RKO (cell line): ENCODE measurements at regions not wholly inside any gene's neighbourhood (a gene's known extent, or its start where the extent isn't known, plus 50 kb on each side); places are given as distances from the start of the nearest gene placed in this dataset.
"Not testable (repeated sequence)": the region's sequence is repeated elsewhere in the genome, so short reads cannot be mapped to it uniquely, and the experiment has no call there.

Experiments used
- DNase-seq: peaks from one replicate; pipeline ENCODE4 v3.0.0-alpha.2; 2016; ENCODE audit warnings: low spot score

DNA sequence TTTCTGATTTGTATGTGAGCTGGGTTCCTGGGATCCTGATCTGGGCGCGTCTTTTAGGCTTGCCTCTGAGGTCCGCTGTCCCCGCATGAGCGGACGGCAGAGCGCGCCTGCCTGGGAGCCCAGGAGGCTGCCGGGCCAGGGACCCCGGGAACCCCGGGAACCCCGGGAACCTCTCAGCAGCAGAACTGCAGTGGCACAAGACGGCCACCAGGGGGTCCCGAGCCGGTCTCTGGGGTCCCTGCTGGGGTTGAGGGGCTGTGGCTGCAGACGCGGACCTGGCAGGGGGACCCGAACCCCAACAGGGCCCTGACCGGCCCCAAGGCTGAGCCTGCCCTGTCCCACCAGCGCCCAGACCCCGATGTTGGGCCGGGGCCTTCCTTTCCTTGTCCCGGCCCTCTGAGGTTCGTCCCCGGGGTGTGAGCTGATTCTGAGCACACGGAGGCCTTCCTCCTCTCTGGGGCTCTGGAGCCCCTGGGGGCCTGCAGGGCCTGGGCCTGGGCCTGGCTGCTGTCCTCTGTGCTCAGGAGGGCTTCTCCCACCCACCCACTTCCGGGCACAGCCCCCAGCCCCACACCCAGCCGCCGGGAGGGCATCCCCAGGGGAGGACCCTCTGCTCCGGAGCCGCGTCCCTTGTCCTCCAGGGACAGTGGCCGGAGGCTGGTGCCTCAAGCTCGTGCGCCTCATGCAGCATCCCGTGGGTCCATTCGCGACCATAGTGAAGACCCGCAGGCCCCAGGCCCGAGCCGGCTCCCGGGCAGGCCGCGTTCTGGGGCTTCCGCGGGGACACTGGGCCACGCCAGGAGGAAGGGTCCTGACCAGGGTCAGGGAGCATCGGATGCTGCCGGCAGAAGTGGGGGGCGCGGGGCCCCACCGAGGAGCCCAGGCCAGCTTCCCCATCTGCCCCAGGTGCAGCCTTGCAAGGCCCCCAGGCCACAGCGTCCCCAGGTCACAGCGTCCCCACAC, 152.9 kb downstream of the TMEM121 start:
- not testable (repeated sequence) for DNase-seq

DNA sequence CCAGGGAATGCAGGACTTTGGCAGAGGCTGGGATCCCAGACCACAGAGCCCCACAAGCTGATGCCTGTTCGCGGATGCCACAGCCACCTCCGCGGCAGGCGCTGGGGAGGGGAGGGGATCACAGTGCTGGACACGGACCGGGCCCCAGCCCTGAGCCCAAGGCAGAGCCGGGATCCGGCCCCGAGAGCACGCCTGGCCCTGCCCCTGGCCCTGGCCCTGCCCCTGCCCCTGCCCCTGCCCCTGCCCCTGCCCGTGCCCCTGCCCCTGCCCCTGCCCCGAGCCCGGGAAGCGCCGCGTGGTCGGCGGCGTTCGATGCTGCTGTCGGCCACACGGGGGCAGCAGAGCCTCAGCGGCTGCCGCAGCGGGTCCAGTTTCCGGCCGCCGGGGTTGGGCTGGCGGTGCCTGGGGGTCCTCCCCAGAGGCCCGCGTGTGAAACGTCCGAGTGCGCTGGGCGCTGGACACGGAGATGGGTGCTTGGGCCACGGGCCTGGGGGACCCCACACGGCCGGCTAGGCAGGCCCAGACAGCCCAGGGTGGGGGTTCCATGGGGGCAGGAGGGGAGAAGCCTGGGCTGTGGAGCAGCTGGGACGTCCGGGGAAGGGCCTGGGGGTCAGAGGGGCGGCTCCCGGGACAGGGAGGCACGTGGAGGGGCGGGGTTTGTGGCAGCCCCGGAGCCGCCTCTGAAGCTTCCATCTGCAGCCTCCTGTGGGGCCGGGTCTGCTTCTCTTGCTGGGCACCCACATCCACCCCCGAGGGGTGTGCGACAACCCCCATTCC, 153.8 kb downstream of the TMEM121 start:
- not testable (repeated sequence) for DNase-seq

DNA sequence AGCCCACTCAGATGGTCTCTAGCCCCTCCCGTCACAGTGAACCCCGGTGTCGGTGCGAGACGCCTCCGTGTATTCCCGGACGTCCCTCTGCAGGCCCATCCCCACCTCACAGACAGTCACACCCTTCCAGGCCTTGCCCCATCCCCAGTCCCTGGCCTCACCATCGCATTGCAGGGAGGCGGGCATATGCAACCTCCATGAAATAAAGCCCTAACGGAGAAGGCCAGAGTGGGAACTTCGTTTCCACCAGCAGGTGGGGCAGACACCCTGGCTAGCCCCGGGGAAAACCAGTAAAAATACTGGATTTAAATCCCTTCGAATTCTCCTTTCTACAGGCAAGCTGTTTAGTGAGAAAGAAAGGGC, 154.3 kb downstream of the TMEM121 start:
- DNase-seq = not testable (repeated sequence)

DNA sequence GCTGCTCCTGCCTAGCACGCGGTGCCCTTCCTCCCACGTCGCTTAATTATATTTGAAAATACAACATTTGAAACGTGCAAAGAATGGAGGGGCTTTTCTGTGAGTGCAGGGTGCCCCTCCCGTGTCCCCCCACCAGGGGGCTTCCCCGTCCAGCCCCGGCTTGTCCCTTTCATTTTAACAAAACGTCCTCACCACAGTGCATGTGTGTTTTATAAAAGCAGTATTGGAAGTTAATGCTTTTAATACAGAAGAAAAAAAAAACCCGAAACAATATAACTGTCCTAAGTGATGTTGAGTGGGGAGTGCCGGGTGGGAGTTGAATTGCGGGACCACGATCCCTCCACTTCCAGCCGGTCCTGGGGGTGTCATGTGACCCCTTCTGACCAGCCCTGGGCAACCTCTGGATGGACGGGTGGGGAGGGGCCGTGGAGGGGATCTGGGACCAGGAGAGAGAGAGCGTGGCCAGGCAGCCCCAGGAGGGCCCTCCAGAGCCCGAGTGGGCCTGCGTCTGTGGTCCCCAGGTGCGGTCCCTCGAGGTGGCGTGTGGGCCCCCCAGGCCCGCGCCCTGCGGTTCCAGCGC, 155.3 kb downstream of the TMEM121 start:
- not testable (repeated sequence) for DNase-seq

DNA sequence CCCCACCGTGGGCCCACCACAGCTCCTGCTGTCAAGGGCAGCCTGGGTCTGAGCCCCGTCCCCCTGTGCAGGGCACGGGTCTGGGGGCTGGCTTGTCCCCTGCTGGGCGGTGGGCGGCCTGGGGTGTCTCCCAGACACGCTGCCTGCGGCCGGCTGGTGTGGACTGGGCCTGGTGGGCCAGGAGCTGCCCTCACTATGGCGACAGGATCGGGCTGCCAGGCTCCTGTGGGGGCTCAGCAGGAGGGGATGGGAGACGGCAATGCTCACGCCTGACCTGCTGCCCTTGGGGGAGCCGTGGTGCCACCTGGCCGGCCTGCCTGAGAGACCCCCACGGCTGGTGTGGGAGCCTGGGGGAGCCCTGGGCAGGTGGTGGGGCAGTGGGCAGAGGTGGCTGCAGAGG, 156.1 kb downstream of the TMEM121 start:
- not testable (repeated sequence) for DNase-seq

DNA sequence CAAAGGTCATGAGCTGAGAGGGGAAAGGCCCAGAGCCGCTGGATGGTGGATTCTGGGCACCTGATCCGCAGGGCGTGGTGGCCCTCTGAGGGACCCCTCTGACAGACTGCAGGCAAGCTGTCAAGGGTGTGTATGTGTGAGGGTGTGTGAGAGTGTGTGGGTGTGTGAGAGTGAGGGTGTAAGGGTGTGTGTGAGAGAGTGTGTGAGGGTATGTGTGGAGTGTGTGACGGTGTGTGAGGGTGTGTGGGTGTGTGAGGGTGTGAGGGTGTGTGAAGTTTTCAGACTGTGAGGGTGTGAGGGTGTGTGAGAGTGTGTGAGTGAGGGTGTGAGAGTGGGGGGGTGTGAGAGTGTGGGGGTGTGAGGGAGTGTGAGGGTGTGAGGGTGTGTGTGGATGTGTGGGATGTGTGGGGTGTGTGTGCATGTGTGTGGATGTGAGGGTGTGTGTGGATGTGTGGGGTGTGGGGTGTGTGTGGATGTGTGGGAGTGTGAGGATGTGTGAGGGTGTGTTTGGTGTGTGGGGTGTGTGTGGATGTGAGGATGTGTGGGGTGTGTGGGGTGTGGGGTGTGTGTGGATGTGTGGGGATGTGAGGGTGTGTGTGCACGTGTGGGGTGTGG, 156.7 kb downstream of the TMEM121 start:
- DNase-seq = no peak

DNA sequence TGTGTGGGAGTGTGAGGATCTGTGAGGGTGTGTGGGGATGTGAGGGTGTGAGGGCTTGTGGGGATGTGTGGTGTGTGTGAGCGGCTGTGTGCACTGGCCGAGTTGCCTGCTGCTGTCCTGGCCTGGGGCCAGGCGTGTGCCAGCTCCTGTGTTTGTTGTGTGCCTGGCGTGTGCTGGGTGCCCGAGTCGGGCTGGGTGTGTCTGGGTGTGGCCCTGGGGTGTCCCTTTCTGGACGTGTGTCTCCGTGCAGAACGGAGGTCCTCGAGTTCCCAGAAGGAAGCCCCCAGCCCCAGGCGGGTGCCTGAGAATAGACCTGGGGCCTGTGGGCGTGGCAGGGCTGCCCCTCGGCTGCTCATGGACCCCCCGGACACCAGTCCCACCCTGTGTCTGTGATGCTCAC, 157.7 kb downstream of the TMEM121 start:
- DNase-seq = not testable (repeated sequence)

DNA sequence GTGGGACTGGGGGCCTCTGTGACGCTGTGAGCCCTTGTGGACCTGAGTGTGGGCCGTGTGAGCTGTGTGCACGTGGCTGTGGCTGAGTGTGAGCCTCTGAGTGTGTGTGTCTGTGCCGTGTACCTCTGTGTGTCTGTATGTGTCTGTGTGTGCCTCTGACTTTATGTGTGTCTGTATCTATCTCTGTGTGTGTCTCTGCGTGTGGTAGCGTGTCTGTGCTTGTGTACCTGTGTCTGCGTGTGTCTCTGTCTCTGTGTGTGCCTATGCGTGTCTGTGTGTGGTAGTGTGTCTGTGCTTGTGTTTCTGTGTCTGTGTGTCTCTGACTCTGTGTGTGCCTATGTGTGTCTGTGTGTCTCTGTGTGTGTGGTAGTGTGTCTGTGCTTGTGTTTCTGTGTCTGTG, 158.2 kb downstream of the TMEM121 start:
- DNase-seq = not testable (repeated sequence)

DNA sequence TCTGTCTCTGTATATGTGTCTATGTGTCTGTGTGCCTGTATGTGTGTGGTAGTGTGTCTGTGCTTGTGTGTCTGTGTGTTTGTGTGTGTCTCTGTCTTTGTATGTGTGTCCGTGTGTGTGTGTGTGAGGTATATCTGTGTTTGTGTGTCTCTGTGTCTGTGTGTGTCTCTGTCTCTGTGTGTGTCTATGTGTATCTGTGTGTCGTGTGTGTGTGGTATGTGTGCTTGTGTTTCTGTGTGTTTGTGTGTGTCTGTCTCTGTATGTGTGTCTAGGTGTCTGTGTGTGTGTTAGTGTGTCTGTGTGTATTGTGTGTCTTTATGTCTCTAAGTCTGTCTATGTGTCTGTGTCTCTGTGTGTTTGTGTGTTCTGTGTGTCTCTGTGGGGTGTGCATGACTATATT, 158.6 kb downstream of the TMEM121 start:
- no peak for DNase-seq

DNA sequence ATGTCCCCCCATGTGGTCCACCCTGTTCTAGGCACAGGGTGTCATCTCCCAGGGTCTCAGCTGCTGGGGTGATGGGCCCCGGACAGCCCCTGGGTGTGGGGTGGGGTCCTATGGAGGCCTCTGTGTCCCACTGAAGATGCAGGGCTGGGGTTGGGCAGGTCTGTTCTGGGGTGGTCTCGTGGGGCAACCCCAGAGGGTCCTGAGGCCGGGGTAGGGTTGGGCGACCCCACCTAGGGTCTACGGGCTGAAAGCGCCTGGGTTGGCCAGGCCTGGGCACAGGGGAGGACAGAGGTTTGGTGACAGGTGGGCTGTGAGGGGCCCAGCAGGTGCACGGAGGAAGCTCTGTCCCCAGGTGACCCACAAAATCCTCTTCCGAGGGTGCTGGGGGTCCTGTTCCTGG, 159.2 kb downstream of the TMEM121 start:
- DNase-seq = not testable (repeated sequence)

DNA sequence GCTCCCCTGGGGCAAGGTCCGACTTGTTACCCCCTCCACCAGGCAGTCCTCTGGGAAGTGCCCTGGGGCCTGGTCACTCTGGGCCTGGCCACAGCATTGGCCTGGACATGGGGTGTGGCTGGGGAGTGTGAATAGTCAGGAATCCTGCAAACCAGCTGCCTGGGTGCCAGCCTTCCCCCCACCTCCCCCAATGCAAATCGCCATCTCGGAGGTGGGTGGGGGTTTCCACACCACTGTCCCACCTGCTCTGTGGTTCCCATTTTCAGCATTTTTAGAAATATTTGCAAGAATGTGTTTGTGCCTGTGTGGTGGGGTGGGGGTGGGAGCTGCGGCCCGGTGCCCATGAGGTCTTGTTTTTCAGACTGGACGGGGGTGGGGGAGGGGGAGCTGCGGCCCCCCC, 159.7 kb downstream of the TMEM121 start:
- DNase-seq = not testable (repeated sequence)

DNA sequence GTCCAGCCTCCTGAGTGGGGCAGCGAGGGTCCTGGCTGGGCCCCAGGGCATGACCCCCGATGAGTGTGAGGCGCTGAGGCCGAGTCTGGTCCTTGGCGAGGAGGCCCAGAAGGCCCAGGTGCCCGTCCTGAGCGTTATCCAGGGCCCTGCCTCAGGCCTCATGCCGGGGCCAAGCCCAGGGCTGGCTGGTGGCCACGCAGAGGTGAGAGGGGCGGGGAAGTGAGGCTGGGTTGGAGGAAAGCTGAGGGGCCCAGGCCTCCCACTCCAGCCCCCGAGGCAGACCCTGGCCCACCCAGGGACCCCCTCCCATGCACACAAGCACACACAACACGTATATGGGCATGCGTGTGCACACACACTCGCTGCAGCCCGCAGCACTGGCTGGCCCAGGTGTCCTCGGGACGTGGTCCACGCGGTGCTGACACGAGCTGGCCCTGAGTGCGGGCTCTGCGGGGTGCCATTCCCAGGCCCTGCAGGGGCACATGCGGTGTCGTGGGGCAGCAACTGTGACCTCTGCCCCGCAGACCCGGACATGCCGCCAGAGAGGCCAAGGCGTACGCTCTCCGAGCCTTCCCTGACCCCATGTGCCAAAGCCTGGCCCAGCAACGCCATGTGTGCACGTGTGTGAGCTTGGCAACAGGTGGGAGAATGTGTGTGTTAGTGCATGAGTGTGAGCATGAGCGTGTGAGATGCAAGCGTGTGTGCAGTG, 160.2 kb downstream of the TMEM121 start:
- not testable (repeated sequence) for DNase-seq

DNA sequence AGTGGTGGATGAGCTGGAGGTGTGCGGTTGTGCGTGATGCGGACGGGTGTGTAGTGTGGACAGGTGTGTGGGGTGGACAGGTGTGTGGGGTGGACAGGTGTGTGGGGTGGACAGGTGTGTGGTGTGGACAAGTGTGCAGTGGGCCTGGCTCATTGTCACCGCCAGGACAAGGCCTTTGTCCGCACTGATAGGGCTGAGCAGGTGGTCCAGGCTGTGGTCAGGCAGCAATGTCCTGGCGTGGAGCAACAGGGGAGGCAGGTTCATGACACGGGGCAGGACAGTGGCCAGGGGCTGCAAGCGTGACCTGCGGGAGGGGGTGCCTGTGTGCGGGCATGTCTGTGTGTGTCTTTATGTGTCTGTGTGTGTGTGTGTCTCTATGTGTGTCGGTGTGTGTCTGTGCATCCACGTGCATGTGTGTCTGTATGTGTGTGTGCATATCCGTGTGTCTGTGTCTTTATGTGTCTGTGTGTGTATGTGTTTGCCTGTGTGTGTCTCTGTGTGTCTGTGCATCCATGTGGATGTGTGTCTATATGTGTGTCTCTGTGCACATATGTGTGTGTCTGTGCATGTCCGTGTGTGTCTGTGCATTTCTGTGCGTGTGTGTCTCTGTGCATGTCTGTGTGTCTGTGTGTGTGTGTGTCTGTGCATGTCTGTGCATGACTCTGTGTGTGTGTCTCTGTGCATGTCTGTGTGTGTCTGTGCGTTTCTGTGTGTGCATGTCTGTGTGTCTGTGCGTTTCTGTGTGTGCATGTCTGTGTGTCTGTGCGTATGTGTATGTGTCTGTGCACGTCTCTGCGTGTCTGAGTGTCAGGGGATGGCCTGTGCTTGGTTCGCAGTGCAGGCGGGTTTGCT, 161.0 kb downstream of the TMEM121 start:
- DNase-seq = not testable (repeated sequence)

DNA sequence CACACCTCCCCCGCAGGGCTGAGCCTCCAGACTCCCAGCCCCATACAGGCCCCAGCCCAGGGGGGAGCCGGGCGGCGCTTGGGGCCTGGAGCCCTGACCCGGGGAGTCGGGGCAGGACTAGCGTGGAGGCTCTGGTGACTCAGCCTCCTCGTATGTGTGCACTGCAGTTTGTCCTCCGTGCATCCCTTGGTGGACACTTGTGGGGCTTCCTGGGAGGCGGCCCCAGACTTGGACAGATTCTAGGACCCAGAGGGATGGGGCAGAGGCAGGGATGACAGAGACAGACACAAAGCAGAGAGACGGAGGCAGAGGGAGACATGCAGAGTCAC, 161.6 kb downstream of the TMEM121 start:
- peak; percentile 3 for DNase-seq

DNA sequence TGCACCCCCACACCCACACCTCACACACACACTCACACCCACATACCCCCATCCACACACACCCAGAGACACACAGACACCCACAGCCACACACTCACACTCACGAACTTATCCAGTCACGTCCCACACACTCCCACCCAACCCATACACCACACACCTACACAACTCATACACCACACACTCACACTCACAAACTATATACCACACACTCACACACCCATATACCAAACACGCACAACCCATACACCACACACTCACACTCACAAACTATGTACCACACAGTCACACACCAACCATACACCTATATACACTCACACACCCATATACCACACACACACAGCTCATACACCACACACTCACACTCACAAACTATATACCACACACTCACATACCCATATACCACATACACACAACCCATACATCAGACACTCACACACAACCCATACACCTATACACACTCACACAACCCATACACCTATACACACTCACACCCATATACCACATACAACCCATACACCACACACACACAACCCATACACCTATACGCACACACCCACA, 162.4 kb downstream of the TMEM121 start:
- not testable (repeated sequence) for DNase-seq

DNA sequence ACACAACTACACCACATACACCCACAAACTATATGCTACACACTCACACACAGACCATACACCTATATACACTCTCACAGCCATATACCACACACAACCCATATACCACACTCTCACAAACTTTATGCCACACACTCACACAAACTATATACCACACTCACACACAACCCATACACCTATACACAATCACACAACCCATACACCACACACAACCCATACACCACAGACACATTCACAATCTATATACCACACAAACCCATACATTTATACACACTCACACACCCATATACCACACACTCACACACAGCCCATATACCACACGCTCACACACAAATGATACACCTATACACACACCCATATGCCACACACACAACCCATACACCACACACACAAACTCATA, 163.3 kb downstream of the TMEM121 start:
- no peak for DNase-seq

DNA sequence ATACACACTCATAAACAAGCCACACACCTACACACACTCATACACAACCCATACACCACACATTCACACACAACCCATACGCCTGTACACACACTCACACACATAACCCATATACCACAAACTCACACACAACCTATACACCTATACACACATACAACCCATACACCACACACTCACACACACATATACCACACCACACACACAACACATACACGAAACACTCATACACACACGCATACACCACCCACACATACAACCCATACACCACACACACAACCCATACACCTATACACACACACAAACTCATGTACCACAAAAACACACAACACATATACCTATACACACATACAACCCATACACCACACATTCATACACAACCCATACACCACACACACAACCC, 164.3 kb downstream of the TMEM121 start:
- no peak for DNase-seq

DNA sequence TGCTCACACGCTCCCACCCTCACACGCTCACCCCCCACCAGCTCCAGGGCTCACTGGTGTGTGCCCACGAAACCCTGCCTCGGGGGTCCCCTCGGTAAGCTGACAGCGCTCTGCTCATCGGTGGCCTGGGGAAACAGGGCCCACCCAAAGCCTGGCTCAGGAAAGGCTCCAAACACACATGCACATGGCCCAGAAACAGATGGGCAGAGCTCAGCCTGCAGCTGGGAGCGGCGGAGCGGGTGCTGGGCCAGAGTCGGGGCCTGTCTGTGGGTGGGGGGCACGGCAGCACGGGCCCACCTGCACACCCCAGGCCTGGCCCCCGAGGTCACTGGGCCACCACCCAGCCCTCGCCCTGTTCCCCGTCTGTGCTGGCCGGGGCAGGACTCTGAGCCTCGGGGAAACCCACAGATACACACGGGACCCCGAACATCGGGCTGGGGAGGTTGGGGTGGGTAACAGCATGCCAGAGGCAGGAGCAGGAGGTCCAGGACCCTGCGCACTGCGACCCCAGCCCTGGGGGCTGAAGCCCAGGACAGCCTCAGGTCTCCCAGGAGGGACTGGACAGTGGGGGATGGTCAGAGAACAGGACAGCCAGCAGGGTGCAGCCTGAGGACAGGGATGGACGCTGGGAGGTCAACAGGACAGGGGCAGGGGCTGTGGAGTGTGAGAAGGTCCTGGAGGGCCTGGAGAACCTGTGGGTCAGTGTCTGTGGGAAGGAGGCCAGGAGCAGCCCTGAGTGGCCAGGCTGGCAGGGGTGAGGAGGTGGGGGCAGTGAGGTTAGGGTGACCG, 165.1 kb downstream of the TMEM121 start:
- DNase-seq = not testable (repeated sequence)

DNA sequence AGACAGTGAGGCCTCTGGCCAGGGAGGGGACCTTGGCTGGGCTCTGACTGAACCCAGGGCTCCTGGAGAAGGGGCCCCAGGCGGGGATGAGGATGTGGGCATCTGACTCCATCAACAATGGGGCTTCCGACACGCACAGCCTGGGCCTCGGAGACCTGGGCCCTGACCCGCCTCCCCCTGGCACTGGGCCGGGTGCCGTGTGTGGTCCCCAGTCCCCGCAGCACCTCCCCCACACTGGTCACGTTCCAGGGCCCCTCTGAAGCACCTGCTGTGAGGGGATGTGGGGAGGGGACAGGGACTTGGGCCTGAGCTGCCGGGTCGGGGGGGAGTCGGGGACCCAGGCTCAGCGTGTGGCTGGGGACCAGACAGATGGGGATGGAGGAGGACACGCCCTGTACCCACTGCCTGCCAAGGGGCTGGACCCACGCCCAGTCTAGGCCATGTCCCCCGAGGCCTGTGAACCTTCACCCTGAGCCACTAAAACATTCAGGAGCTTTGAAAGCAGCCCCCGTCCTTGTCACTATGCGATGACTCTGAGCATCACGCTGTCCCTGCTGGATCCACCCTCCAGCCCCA, 165.8 kb downstream of the TMEM121 start:
- DNase-seq = not testable (repeated sequence)
